ENCODE measurements at regions not wholly inside any gene's neighbourhood (a gene's known extent, or its start where the extent isn't known, plus 50 kb on each side); places are given as distances from the start of the nearest gene placed in this dataset.
A peak's percentile ranks its signal among the peaks of the same experiment; 100 is the strongest.

DNA sequence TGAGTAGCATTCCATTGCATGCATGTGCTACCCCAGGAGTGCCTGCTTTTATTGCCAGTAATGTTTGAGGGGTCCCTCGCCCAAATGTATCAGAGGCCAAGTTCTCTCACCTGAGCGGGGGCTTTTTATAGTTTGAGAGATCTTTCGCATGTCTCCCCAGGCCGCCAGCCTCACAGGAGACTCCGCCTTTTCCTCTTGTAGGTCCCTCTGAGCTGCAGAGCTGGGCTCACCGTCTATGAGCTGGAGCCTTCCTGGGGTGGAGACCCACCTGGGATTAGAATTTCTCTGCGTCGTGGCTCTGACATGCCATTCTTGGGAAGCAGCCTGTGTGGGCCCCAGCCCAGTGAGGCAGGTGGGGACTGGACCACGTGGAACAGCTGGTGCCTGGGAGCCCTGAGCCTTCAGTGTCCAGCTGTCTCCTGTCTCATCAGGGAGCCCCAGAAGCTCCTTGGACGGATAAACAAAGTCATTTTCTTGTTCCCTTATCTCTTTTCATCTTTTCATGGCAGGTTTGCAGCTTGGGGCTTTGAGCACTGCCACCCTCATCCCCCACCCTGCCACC is 261.7 kb upstream of the CRY1 start:
- Histone ChIP-seq H3K36me3 (ENCODE audit: insufficient read depth, low read length) (no peaks in the 10 kb centered on the region), H3K4me3 (ENCODE audit: low read length in 2 of 2) (no peak overlapping the region), H3K9me3 (ENCODE audit: control insufficient read depth in 1 of 2, low read length in 2 of 2) (no peaks in the 10 kb centered on the region), H3K27me3 (ENCODE audit: insufficient read depth, low read length) (no peaks in the 10 kb centered on the region), H3K27ac (ENCODE audit: low read depth, low read length) (no peak overlapping the region), H3K4me1 (ENCODE audit: insufficient read depth, low read length) (peaks cover 32% of the 10 kb centered on the region)
- H3K9me3 Mint-ChIP-seq = no peaks in the 10 kb centered on the region
- peaks cover 2 to 3% of the 10 kb centered on the region in 2 donors for H3K36me3 Mint-ChIP-seq
- intact Hi-C loops (cut with micrococcal nuclease) = no loop called here
- ChIA-PET POLR2A (ENCODE audit: partially characterized antibody) (no interaction called here), CTCF (ENCODE audit: partially characterized antibody) (interaction anchor here (1.2 to 1.6 kb wide), 3 partner anchors 9 to 18 kb away, joined by 3 read pairs; no protein-coding TSS in a partner anchor)
- peak overlapping the region in 1 of 7 donors; percentile 21 for H3K27ac Mint-ChIP-seq
- H3K4me1 Mint-ChIP-seq = peaks cover 19 to 70% (median 45%) of the 10 kb centered on the region in 4 donors
- H3K27me3 Mint-ChIP-seq = no peaks in the 10 kb centered on the region
- peak overlapping the region in 1 of 8 donors; percentile 12 for H3K4me3 Mint-ChIP-seq
- no peak for DNase-seq

DNA sequence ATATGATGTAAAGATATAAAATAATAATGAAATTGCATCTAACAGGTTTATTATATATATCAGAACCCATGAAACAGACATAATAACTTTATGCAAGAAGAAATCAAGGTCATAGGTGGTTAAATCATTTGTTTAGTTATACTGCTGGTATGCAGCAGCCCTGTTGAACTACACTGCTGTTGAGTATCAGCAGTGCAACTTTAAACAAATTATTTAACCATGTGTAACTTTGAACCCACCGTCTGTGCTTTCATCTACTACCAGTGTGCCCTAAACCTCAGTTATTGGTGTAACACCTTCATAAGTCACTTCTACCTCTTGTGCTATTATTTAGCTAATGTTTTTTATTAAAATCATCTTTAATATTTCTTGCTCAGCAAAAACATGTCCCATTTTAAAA is 262.3 kb upstream of the CRY1 start:
- CTCF ChIA-PET (ENCODE audit: partially characterized antibody) = interaction anchor here (1.2 to 1.6 kb wide), 3 partner anchors 9 to 18 kb away, joined by 3 read pairs; no protein-coding TSS in a partner anchor
- H3K27ac Mint-ChIP-seq = no peak overlapping the region

DNA sequence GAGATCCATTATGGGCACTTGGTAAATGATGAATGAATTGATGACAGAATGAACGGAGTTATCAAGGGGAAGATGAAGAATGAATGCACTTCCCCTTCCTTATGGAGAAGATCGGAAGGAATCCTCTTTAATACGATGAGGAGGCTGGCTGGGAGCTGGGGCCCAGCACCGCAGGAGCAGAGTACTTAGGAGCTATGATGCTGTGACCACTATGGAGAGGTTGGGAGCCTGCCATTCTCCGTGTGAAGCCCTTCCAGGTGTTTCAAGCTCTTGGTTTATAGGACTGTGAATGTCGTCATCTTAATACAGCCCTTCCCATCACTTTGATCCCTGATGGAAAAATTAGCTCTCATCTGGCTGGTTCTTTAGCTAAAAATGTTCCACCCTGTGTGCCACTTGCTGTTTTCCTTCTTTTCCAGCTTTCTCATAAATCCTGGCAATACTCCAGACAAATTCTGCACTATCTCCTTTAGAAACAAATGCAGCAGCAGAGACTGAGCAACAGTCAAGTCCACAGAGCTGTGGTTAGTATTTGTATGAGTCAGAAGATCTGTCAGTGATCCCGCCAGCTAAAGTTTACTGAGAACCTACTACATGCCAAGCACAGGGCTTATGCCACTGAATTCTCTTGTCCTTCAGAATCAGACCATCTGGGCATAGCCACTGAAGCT is 263.1 kb upstream of the CRY1 start:
- no peaks in the 10 kb centered on the region for H3K27me3 ChIP-seq (ENCODE audit: insufficient read depth, low read length)
- no peaks in the 10 kb centered on the region for H3K9me3 ChIP-seq (ENCODE audit: control insufficient read depth in 1 of 2, low read length in 2 of 2)
- H3K27ac Mint-ChIP-seq = peak overlapping the region in 1 of 7 donors; percentile 20
- CTCF ChIA-PET (ENCODE audit: partially characterized antibody) = interaction anchor here (0.7 to 1.3 kb wide), 4 partner anchors 9 to 247 kb away, joined by 3 read pairs; no protein-coding TSS in a partner anchor
- H3K36me3 Mint-ChIP-seq = peaks cover 2 to 4% of the 10 kb centered on the region in 2 donors
- no peak for DNase-seq
- H3K36me3 ChIP-seq (ENCODE audit: insufficient read depth, low read length) = no peaks in the 10 kb centered on the region
- POLR2A ChIA-PET (ENCODE audit: partially characterized antibody) = interaction anchor here (1.5 to 1.7 kb wide), 2 partner anchors 16 to 36 kb away, joined by 7 read pairs; no protein-coding TSS in a partner anchor
- peaks cover 32% of the 10 kb centered on the region for H3K4me1 ChIP-seq (ENCODE audit: insufficient read depth, low read length)
- no peak overlapping the region for H3K4me3 ChIP-seq (ENCODE audit: low read length in 2 of 2)
- no peak overlapping the region for H3K4me3 Mint-ChIP-seq
- intact Hi-C loops (cut with micrococcal nuclease) = no loop called here
- no peak overlapping the region for H3K27ac ChIP-seq (ENCODE audit: low read depth, low read length)
- no peaks in the 10 kb centered on the region for H3K27me3 Mint-ChIP-seq
- H3K4me1 Mint-ChIP-seq = peaks cover 19 to 72% (median 42%) of the 10 kb centered on the region in 4 donors
- no peaks in the 10 kb centered on the region for H3K9me3 Mint-ChIP-seq

More for the DNA sequence above, 262.3 kb upstream of the CRY1 start:
- no peaks in the 10 kb centered on the region for H3K9me3 ChIP-seq (ENCODE audit: control insufficient read depth in 1 of 2, low read length in 2 of 2)
- no peaks in the 10 kb centered on the region for H3K27me3 ChIP-seq (ENCODE audit: insufficient read depth, low read length)
- H3K4me3 ChIP-seq (ENCODE audit: low read length in 2 of 2) = no peak overlapping the region
- Mint-ChIP-seq H3K4me3 (no peak overlapping the region), H3K9me3 (no peaks in the 10 kb centered on the region), H3K36me3 (peaks cover 2 to 4% of the 10 kb centered on the region in 2 donors), H3K27me3 (no peaks in the 10 kb centered on the region), H3K4me1 (peaks cover 19 to 72% (median 44%) of the 10 kb centered on the region in 4 donors)
- intact Hi-C loops (cut with micrococcal nuclease) = no loop called here
- H3K36me3 ChIP-seq (ENCODE audit: insufficient read depth, low read length) = no peaks in the 10 kb centered on the region
- DNase-seq = no peak
- POLR2A ChIA-PET (ENCODE audit: partially characterized antibody) = interaction anchor here (1.7 kb wide), 1 partner anchor 35 kb away, joined by 7 read pairs; no protein-coding TSS in a partner anchor
- H3K4me1 ChIP-seq (ENCODE audit: insufficient read depth, low read length) = peaks cover 32% of the 10 kb centered on the region
- no peak overlapping the region for H3K27ac ChIP-seq (ENCODE audit: low read depth, low read length)

DNA sequence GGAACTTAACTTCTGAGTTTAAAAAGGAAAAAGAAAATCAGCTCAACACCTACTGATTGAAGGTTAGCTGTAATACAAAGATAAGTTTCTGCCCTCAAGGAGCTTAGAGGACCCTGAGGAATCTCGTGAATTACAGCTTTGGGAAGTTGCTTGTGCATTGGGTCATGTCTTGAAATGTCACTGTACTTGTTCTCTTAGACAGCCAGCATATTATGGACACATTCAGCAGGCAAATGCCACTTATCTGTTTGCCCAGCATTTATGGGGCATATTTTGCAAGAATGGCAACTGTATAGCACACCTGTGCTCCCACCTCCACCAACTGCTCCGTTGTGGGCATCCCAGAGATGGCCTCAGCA is 263.6 kb upstream of the CRY1 start:
- intact Hi-C loops (cut with micrococcal nuclease) = no loop called here
- Mint-ChIP-seq H3K36me3 (peaks cover 2 to 4% of the 10 kb centered on the region in 2 donors), H3K9me3 (no peaks in the 10 kb centered on the region), H3K4me1 (peaks cover 18 to 68% (median 39%) of the 10 kb centered on the region in 4 donors), H3K27me3 (no peaks in the 10 kb centered on the region), H3K4me3 (no peak overlapping the region), H3K27ac (no peak overlapping the region)
- ChIA-PET POLR2A (ENCODE audit: partially characterized antibody) (interaction anchor here (1.5 to 1.7 kb wide), 2 partner anchors 15 to 36 kb away, joined by 7 read pairs; no protein-coding TSS in a partner anchor), CTCF (ENCODE audit: partially characterized antibody) (interaction anchor here (0.7 to 1.3 kb wide), 3 partner anchors 9 to 247 kb away, joined by 3 read pairs; no protein-coding TSS in a partner anchor)
- Histone ChIP-seq H3K27ac (ENCODE audit: low read depth, low read length) (no peak overlapping the region), H3K27me3 (ENCODE audit: insufficient read depth, low read length) (no peaks in the 10 kb centered on the region), H3K4me1 (ENCODE audit: insufficient read depth, low read length) (peaks cover 29% of the 10 kb centered on the region), H3K36me3 (ENCODE audit: insufficient read depth, low read length) (no peaks in the 10 kb centered on the region), H3K4me3 (ENCODE audit: low read length in 2 of 2) (no peak overlapping the region), H3K9me3 (ENCODE audit: control insufficient read depth in 1 of 2, low read length in 2 of 2) (no peaks in the 10 kb centered on the region)
- DNase-seq = no peak

DNA sequence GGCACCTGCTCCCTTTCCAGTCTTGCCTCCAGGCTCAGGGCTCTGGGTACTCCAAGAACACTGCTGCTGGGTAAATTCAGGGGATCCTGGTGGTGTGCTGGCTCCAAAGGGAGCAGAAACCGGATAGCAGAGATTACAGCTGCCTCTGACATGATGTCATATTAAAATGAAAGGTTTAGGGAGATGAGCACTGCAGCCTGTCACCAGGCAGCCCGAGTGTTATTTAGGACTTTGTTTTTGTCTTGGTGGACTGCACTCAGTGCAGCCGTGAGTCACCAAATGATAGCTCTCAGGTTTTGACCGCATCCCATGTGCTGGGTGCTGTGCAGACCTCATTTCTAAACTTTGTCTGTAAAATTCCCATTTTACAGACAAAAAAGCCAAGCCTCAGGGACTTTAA is 266.0 kb upstream of the CRY1 start:
- H3K27me3 Mint-ChIP-seq = no peaks in the 10 kb centered on the region
- CTCF ChIA-PET (ENCODE audit: partially characterized antibody) = no interaction called here
- H3K36me3 Mint-ChIP-seq = peaks cover 2 to 7% of the 10 kb centered on the region in 2 donors
- Histone ChIP-seq H3K27me3 (ENCODE audit: insufficient read depth, low read length) (no peaks in the 10 kb centered on the region), H3K4me3 (ENCODE audit: low read length in 2 of 2) (no peak overlapping the region), H3K36me3 (ENCODE audit: insufficient read depth, low read length) (no peaks in the 10 kb centered on the region), H3K4me1 (ENCODE audit: insufficient read depth, low read length) (peaks cover 10% of the 10 kb centered on the region), H3K9me3 (ENCODE audit: control insufficient read depth in 1 of 2, low read length in 2 of 2) (no peaks in the 10 kb centered on the region), H3K27ac (ENCODE audit: low read depth, low read length) (no peak overlapping the region)
- H3K9me3 Mint-ChIP-seq = no peaks in the 10 kb centered on the region
- H3K4me1 Mint-ChIP-seq = peaks cover 5 to 43% (median 21%) of the 10 kb centered on the region in 4 donors
- H3K27ac Mint-ChIP-seq = peak overlapping the region in 1 of 7 donors; percentile 77
- intact Hi-C loops (cut with micrococcal nuclease) = no loop called here
- no peak for DNase-seq
- H3K4me3 Mint-ChIP-seq = no peak overlapping the region
- POLR2A ChIA-PET (ENCODE audit: partially characterized antibody) = no interaction called here

DNA sequence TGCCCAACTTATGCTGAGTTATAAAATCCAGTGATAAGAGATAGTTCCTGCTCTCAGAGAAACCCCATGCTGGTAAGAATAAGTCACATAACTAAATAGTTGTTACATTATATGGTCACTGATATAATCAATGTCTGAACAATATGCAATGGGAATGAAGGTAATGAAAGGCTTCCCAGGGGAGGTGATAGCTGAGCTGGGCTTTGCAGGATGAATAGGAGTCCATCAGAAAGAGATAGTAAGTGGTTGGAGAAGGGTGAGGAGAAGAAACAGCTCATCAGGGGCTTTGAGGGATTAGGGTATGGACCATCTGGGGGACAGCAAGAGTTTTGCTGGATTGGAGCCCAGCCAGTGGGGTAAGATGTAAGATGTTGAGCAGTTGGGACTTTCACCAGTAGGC is 266.7 kb upstream of the CRY1 start:
- ChIA-PET POLR2A (ENCODE audit: partially characterized antibody) (no interaction called here), CTCF (ENCODE audit: partially characterized antibody) (no interaction called here)
- Histone ChIP-seq H3K36me3 (ENCODE audit: insufficient read depth, low read length) (no peaks in the 10 kb centered on the region), H3K4me1 (ENCODE audit: insufficient read depth, low read length) (peaks cover 8% of the 10 kb centered on the region), H3K9me3 (ENCODE audit: control insufficient read depth in 1 of 2, low read length in 2 of 2) (no peaks in the 10 kb centered on the region), H3K27me3 (ENCODE audit: insufficient read depth, low read length) (no peaks in the 10 kb centered on the region), H3K27ac (ENCODE audit: low read depth, low read length) (no peak overlapping the region), H3K4me3 (ENCODE audit: low read length in 2 of 2) (no peak overlapping the region)
- DNase-seq = no peak
- H3K36me3 Mint-ChIP-seq = peaks cover 2 to 7% of the 10 kb centered on the region in 2 donors
- H3K4me1 Mint-ChIP-seq = peaks cover 5 to 37% (median 16%) of the 10 kb centered on the region in 4 donors
- no peaks in the 10 kb centered on the region for H3K9me3 Mint-ChIP-seq
- H3K4me3 Mint-ChIP-seq = no peak overlapping the region
- H3K27ac Mint-ChIP-seq = peak overlapping the region in 2 of 7 donors; percentile 39 to 66
- intact Hi-C loops (cut with micrococcal nuclease) = loop anchor here (10.0 kb wide), 1 partner anchor 1495 kb away; the partner anchor contains the start of gene SSH1
- H3K27me3 Mint-ChIP-seq = no peaks in the 10 kb centered on the region

DNA sequence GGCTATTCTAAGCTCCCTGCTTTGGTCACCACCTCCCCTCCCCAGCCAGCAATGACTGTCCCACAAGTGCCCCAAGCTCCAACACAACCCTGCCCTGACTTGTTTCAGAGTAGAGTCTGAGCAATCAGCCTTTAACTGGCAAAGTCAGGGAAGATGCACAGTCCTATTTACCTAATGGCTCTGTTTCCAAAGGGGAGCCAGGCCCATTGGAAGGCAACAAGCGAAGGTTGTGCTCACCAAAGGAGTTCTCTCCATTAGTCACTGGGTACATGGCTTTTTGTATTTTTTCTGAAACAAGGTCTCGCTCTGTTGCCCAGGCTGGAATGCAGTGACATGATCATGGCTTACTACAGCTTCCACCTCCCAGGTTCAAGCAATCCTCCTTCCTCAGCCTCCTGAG is 267.1 kb upstream of the CRY1 start:
- no peaks in the 10 kb centered on the region for H3K9me3 Mint-ChIP-seq
- H3K27ac ChIP-seq (ENCODE audit: low read depth, low read length) = no peak overlapping the region
- no peak for DNase-seq
- H3K4me1 ChIP-seq (ENCODE audit: insufficient read depth, low read length) = peaks cover 4% of the 10 kb centered on the region
- no peaks in the 10 kb centered on the region for H3K36me3 ChIP-seq (ENCODE audit: insufficient read depth, low read length)
- peaks cover 5 to 32% (median 17%) of the 10 kb centered on the region in 4 donors for H3K4me1 Mint-ChIP-seq
- CTCF ChIA-PET (ENCODE audit: partially characterized antibody) = no interaction called here
- H3K27ac Mint-ChIP-seq = no peak overlapping the region
- H3K27me3 Mint-ChIP-seq = no peaks in the 10 kb centered on the region
- no peak overlapping the region for H3K4me3 Mint-ChIP-seq
- intact Hi-C loops (cut with micrococcal nuclease) = loop anchor here (10.0 kb wide), 1 partner anchor 1494 kb away; the partner anchor contains the start of gene SSH1
- H3K4me3 ChIP-seq (ENCODE audit: low read length in 2 of 2) = no peak overlapping the region
- no peaks in the 10 kb centered on the region for H3K27me3 ChIP-seq (ENCODE audit: insufficient read depth, low read length)
- peaks cover 2 to 7% of the 10 kb centered on the region in 2 donors for H3K36me3 Mint-ChIP-seq
- POLR2A ChIA-PET (ENCODE audit: partially characterized antibody) = no interaction called here
- no peaks in the 10 kb centered on the region for H3K9me3 ChIP-seq (ENCODE audit: control insufficient read depth in 1 of 2, low read length in 2 of 2)
